Astrocyte (in vitro differentiated cells and primary cell): ENCODE measurements at regions not wholly inside any gene's neighbourhood (a gene's known extent, or its start where the extent isn't known, plus 50 kb on each side); places are given as distances from the start of the nearest gene placed in this dataset.

Experiments used
- EZH2 ChIP-seq: IDR thresholded peaks from 2 replicates; pipeline ENCODE4 v1.6.1; 2012; ENCODE audit warnings: mild to moderate bottlenecking, low read length, inconsistent platforms; ENCODE audit not compliant: insufficient read depth
- TF ChIP-seq, protein P1 (sequence below): IDR thresholded peaks from 2 replicates; pipeline ENCODE4 v1.5.1; 2011; ENCODE audit warnings: low read depth, mild to moderate bottlenecking, inconsistent platforms, low read length, moderate library complexity; ENCODE audit not compliant: insufficient read depth

DNA sequence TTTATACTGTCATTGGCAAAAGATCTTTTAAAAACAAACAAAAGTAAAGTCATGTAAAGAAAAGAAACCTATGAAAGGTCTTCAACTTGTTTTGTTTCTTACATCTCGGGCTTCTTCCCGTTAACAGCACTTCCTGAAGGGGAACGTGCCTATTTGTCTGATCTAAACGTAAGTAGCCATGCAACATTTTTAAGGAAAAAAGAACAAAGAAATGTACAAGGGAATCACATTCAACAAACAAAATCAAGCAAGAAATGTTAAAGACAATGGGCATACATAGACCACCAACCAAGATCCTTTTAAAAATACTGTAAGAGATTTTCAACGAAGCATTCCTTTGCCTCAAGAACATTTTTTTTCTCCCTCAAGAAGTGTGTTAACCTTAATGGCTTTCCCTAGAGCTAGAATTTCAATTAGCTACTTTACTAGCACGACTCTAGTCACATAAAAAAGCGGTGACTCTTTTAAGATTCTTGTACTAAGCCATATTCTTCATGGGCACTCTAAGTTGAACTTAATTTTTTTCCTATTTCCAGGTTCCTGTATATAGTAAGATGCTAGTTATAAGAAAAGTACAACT, 112.0 kb upstream of the TTC29 start:
- TF ChIP-seq, protein P1, sequence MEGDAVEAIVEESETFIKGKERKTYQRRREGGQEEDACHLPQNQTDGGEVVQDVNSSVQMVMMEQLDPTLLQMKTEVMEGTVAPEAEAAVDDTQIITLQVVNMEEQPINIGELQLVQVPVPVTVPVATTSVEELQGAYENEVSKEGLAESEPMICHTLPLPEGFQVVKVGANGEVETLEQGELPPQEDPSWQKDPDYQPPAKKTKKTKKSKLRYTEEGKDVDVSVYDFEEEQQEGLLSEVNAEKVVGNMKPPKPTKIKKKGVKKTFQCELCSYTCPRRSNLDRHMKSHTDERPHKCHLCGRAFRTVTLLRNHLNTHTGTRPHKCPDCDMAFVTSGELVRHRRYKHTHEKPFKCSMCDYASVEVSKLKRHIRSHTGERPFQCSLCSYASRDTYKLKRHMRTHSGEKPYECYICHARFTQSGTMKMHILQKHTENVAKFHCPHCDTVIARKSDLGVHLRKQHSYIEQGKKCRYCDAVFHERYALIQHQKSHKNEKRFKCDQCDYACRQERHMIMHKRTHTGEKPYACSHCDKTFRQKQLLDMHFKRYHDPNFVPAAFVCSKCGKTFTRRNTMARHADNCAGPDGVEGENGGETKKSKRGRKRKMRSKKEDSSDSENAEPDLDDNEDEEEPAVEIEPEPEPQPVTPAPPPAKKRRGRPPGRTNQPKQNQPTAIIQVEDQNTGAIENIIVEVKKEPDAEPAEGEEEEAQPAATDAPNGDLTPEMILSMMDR: no peak
- TF ChIP-seq EZH2: no peak
